K562 (cell line): ENCODE measurements at regions not wholly inside any gene's neighbourhood (a gene's known extent, or its start where the extent isn't known, plus 50 kb on each side); places are given as distances from the start of the nearest gene placed in this dataset.

Source experiments
- ATAC-seq: fragments of 200-7000 bp; cut with Tn5 transposase; 3 replicates; pipeline ENCODE4 v1.9.1; 2020; ENCODE audit warnings: moderate library complexity
- BruUV-seq: library from RNA; stranded (reverse); fragments of 400-500 nt; replicated peaks from 2 replicates; lab custom pipeline; 2021; lab: Mats Ljungman, UMichigan
- CTCF ChIA-PET: fragments of 300-600 bp; formaldehyde crosslinking; extraction: SDS; loops from one replicate; lab custom pipeline; 2021; ENCODE audit warnings: low intra/inter-chr PET ratio; lab: Yijun Ruan, JAX
- POLR2A ChIA-PET: fragments of 300-600, 350-650 bp; sonication (Branson Sonifier 250); formaldehyde crosslinking; extraction: SDS; loops from one replicate; lab custom pipeline; 2021; ENCODE audit warnings: antibody characterized with exemption, inconsistent platforms; lab: Yijun Ruan, JAX
- DNase-seq, 4 experiments: peaks; one replicate each; pipeline versions ENCODE4 v3.0.0 to v3.0.0-alpha.2; 2011 to 2018; ENCODE audit warnings: low spot score in 3 of 4, mixed read lengths in 3 of 4; ENCODE audit errors: extremely low read depth in 1 of 4
- FAIRE-seq: peaks from 2 replicates; lab custom pipeline; 2011; peaks lifted over from hg19 to GRCh38; lab: Jason Lieb, UNC
- H2AFZ ChIP-seq: 2 replicates; pipeline ENCODE4 v1.6.0; 2011; ENCODE audit warnings: low read depth, low read length, control low read depth, inconsistent platforms
- H3K27ac ChIP-seq: fragments of 200-600 bp; 3 replicates; pipeline ENCODE4 v1.8.0; 2011; ENCODE audit warnings: low read depth, mild to moderate bottlenecking, control low read depth, inconsistent platforms, low read length, moderate library complexity, mixed read lengths; ENCODE audit errors: extremely low read depth
- H3K27me3 ChIP-seq, 2 experiments: fragments of 300-600 bp in 1 of 2; 2 replicates in 1 of 2; 3 replicates in 1 of 2; pipeline versions ENCODE4 v1.6.0 to v1.8.0; 2011; ENCODE audit warnings: inconsistent platforms in 2 of 2, low read length in 2 of 2, mild to moderate bottlenecking in 1 of 2, mixed read lengths in 1 of 2, moderate library complexity in 1 of 2; ENCODE audit not compliant: control insufficient read depth in 2 of 2, insufficient read depth in 2 of 2
- H3K36me3 ChIP-seq: fragments of 300-600 bp; 3 replicates; pipeline ENCODE4 v1.8.0; 2011; ENCODE audit warnings: mild to moderate bottlenecking, low read length, inconsistent platforms; ENCODE audit not compliant: control insufficient read depth, insufficient read depth
- H3K4me1 ChIP-seq, 2 experiments: fragments of 200-600 bp in 1 of 2; replicated peaks in 1 of 2; 2 replicates in 1 of 2; 3 replicates in 1 of 2; pipeline versions ENCODE4 v1.5.1 to v1.8.0; 2011; ENCODE audit warnings: inconsistent platforms in 2 of 2, low read length in 2 of 2, mild to moderate bottlenecking in 1 of 2, mixed read lengths in 1 of 2, moderate library complexity in 1 of 2; ENCODE audit not compliant: control insufficient read depth in 2 of 2, insufficient read depth in 2 of 2
- H3K4me2 ChIP-seq: 2 replicates; pipeline ENCODE4 v1.6.1; 2011; ENCODE audit warnings: low read length, control low read depth, inconsistent platforms, mixed read lengths; ENCODE audit not compliant: insufficient read depth
- H3K4me3 ChIP-seq: fragments of 200-600 bp; sonication (generic), shearing (Covaris generic); 2 replicates; pipeline ENCODE4 v1.5.1; 2016; ENCODE audit warnings: control low read depth, inconsistent platforms
- H3K79me2 ChIP-seq: fragments of 200-600 bp; 3 replicates; pipeline ENCODE4 v1.8.0; 2011; ENCODE audit warnings: low read length, inconsistent platforms; ENCODE audit not compliant: control insufficient read depth, insufficient read depth
- H3K9ac ChIP-seq, 2 experiments: 2 replicates each; pipeline versions ENCODE4 v1.6.0 to v1.6.1; 2011; ENCODE audit warnings: low read depth in 2 of 2, low read length in 2 of 2, control low read depth in 1 of 2, inconsistent platforms in 1 of 2, mild to moderate bottlenecking in 1 of 2, mixed read lengths in 1 of 2; ENCODE audit not compliant: insufficient read depth in 1 of 2
- H3K9me1 ChIP-seq: one replicate; pipeline ENCODE4 v1.6.0; 2011; ENCODE audit warnings: inconsistent platforms, mild to moderate bottlenecking, low read length, moderate library complexity; ENCODE audit not compliant: control insufficient read depth, insufficient read depth
- H3K9me3 ChIP-seq: replicated peaks from 2 replicates; pipeline ENCODE4 v1.5.1; 2011; ENCODE audit warnings: low read depth, low read length, inconsistent platforms; ENCODE audit not compliant: control insufficient read depth, insufficient read depth
- H4K20me1 ChIP-seq: replicated peaks from 2 replicates; pipeline ENCODE4 v1.6.1; 2011; ENCODE audit warnings: low read length, inconsistent platforms, mixed read lengths; ENCODE audit not compliant: control insufficient read depth, insufficient read depth
- KLF10 ChIP-seq: fragments of 250-450 bp; sonication (Bioruptor Pico); IDR thresholded peaks from 2 replicates; pipeline ENCODE4 v1.6.1; 2021; ENCODE audit warnings: matching md5 sums
- TARDBP ChIP-seq: fragments of 450-650 bp; IDR thresholded peaks from 2 replicates; pipeline ENCODE4 v1.6.1; 2016
- ZNF445 ChIP-seq: fragments of 250-450 bp; sonication (Bioruptor Pico); IDR thresholded peaks from 2 replicates; pipeline ENCODE4 v1.4.0; 2020; ENCODE audit warnings: low read depth, mild to moderate bottlenecking, moderate library complexity
- WGBS: fragments of 100-300 bp; shearing (Covaris generic); methylation state at CpG from one replicate; pipeline ENCODE4 v1.1.6; 2016; ENCODE audit warnings: low coverage, mixed read lengths; ENCODE audit not compliant: insufficient coverage; ENCODE audit errors: missing lambda C conversion rate; 5-methylcytosine and 5-hydroxymethylcytosine counted together
- in situ Hi-C: fragments of 300-500 bp; cut with MboI; formaldehyde crosslinking; loops from 4 replicates; pipeline ENCODE4 v1.15.0; 2018; ENCODE audit warnings: inconsistent platforms, mixed read lengths
- intact Hi-C: fragments of 100-400 bp; cut with micrococcal nuclease; formaldehyde crosslinking; loops from 2 replicates; pipeline ENCODE4 v1.14.2; 2022
- TF ChIP-seq, protein P1 (sequence below): fragments of 450-650 bp; IDR thresholded peaks from 2 replicates; pipeline ENCODE4 v1.6.1; 2016; ENCODE audit warnings: antibody characterized with exemption

DNA sequence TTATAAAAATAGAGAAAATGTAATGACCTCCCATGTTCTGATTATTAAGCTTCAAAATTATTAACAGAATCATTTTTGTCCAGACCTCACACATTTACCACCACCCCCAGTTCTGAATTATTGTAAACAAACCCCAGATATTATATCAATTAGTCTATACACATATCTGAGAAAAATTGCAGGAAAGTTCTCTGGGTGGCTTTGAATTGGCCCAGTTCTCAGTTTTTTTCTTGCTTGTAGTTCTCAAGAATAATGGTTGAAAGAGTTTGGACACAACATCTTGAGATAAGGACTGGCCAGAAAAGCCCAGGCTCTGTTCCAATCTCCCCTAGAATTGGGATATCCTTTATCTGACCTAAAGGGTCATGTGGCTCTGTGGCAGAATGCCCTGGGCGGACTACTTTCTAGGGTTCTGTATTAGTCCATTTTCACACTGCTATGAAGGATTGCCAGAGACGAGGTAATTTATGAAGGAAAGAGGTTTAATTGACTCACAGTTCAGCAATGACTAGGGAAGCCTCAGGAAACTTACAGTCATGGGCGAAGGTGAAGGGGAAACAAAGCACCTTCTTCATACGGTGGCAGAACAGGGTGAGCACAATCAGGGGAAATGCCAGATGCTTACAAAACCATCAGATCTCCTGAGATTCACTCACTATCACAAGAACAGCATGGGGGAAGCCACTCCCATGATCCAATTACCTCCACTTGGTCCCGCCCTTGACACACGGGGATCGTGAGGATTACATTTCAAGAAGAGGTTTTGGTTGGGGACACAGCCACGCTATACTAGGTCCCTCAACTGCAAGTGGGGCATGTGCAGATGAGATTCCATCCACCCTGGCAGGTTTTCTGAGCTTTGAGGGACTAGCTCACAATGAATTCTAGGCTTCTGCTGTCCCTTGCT is 1504.6 kb upstream of the FLRT2 start:
- Histone ChIP-seq H3K4me3 (no peak overlapping the region), H3K79me2 (no peaks in the 10 kb centered on the region), H3K27ac (no peak overlapping the region), H2AFZ (no peak overlapping the region), H4K20me1 (no peaks in the 10 kb centered on the region), H3K9me1 (no peaks in the 10 kb centered on the region), H3K4me2 (no peak overlapping the region), H3K27me3 (no peaks in the 10 kb centered on the region), H3K9me3 (no peaks in the 10 kb centered on the region), H3K4me1 (no peaks in the 10 kb centered on the region), H3K9ac (no peak overlapping the region), H3K36me3 (no peaks in the 10 kb centered on the region)
- intact Hi-C loops (no loop called here), in situ Hi-C loops (no loop called here)
- POLR2A ChIA-PET = no interaction called here
- BruUV-seq = no TSS peak
- TF ChIP-seq KLF10 (CRISPR knock-in tag) (no peak), TARDBP (no peak)
- TF ChIP-seq, protein P1, sequence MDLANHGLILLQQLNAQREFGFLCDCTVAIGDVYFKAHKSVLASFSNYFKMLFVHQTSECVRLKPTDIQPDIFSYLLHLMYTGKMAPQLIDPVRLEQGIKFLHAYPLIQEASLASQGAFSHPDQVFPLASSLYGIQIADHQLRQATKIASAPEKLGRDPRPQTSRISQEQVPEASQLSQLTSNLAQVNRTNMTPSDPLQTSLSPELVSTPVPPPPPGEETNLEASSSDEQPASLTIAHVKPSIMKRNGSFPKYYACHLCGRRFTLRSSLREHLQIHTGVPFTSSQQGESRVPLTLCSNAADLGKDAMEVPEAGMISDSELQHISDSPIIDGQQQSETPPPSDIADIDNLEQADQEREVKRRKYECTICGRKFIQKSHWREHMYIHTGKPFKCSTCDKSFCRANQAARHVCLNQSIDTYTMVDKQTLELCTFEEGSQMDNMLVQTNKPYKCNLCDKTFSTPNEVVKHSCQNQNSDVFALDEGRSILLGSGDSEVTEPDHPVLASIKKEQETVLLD = no peak
- CTCF ChIA-PET = no interaction called here
- DNase-seq (no peak), ATAC-seq (no peak), FAIRE-seq (no peak)
- WGBS = 3% methylated on average over 5 of the region's 8 CpGs

DNA sequence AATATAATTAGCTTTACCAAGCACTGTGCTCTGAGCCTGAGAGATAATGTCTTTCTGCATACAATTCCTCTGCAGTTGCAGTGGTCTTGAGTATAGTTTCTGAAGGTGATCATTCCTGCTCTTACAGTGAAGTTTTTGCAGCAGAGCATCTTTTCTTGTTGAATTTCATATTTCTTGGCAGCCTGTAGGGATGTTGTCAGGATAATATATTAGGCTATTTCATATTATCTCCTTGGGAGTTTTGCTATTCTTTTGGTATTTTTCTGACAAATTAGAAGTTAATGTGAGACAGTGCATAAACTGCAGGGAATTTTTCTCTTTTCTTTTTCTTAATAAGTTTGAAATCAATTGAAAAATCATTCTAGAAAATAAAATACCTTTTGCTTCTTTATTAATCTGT is 1502.6 kb upstream of the FLRT2 start:
- DNase-seq (no peak), FAIRE-seq (no peak), ATAC-seq (no peak)
- ChIA-PET CTCF (no interaction called here), POLR2A (no interaction called here)
- in situ Hi-C loops = no loop called here
- Histone ChIP-seq H3K9me1 (no peaks in the 10 kb centered on the region), H3K9me3 (no peaks in the 10 kb centered on the region), H3K4me1 (no peaks in the 10 kb centered on the region), H3K79me2 (no peaks in the 10 kb centered on the region), H3K36me3 (no peaks in the 10 kb centered on the region), H3K4me2 (no peak overlapping the region), H3K27me3 (no peaks in the 10 kb centered on the region), H3K4me3 (no peak overlapping the region), H2AFZ (no peak overlapping the region), H3K27ac (no peak overlapping the region), H4K20me1 (no peaks in the 10 kb centered on the region), H3K9ac (no peak overlapping the region)
- intact Hi-C loops = no loop called here
- TF ChIP-seq ZNF445 (CRISPR knock-in tag) = no peak
- no TSS peak for BruUV-seq
